Progenitor cell of endocrine pancreas (in vitro differentiated cells): ENCODE measurements at regions not wholly inside any gene's neighbourhood (a gene's known extent, or its start where the extent isn't known, plus 50 kb on each side); places are given as distances from the start of the nearest gene placed in this dataset.
A peak's percentile ranks its signal among the peaks of the same experiment; 100 is the strongest.

Source experiments
- DNase-seq: peaks from one replicate; pipeline ENCODE4 v3.0.0; 2021; ENCODE audit warnings: low spot score; ENCODE audit not compliant: unreplicated experiment
- H3K27ac Mint-ChIP-seq: 2 replicates; pipeline ENCODE4 v1.8.0; 2021; ENCODE audit warnings: mild to moderate bottlenecking, moderate library complexity, mixed read lengths
- H3K27me3 Mint-ChIP-seq: 2 replicates; pipeline ENCODE4 v1.8.0; 2021; ENCODE audit warnings: mixed read lengths
- H3K36me3 Mint-ChIP-seq: 2 replicates; pipeline ENCODE4 v1.8.0; 2022; ENCODE audit warnings: mixed read lengths; ENCODE audit not compliant: insufficient read depth
- H3K4me1 Mint-ChIP-seq: 2 replicates; pipeline ENCODE4 v1.8.0; 2021; ENCODE audit warnings: low read depth, mixed read lengths
- H3K4me3 Mint-ChIP-seq: 2 replicates; pipeline ENCODE4 v1.8.0; 2021; ENCODE audit warnings: low read depth, mild to moderate bottlenecking, moderate library complexity, mixed read lengths
- H3K9me3 Mint-ChIP-seq: 2 replicates; pipeline ENCODE4 v1.8.0; 2021; ENCODE audit warnings: low read depth, mixed read lengths
- TF ChIP-seq, protein P1 (sequence below): fragments of 200-600 bp; sonication (generic); IDR thresholded peaks from one replicate; pipeline ENCODE4 v1.5.0; 2021; ENCODE audit warnings: antibody characterized with exemption, mild to moderate bottlenecking; ENCODE audit not compliant: unreplicated experiment

DNA sequence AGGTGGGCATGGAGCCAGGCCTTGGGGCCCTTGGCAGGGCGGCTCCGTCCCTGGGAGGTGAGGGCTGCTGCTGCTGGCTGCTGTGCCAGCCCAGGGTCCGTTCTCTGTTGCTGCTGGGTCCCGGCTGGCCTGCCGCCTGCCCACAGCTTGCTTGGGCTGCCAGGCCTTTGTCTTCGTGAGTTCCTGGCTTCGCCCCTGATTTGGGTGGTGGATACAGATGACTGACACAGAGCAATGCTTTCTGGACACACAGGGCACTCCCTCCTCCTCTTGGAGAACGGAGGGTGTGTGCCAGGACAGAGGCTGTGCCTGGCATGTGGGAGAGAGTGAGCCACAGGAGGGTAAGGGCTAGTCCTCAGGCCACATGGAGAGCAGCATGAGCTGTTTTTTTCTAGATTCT lies 166.1 kb downstream of the MACROH2A1 start:
- no peaks in the 10 kb centered on the region for H3K36me3 Mint-ChIP-seq
- H3K4me1 Mint-ChIP-seq, result peaks cover 5% of the 10 kb centered on the region
- peaks cover 22% of the 10 kb centered on the region for H3K27me3 Mint-ChIP-seq
- TF ChIP-seq, protein P1, sequence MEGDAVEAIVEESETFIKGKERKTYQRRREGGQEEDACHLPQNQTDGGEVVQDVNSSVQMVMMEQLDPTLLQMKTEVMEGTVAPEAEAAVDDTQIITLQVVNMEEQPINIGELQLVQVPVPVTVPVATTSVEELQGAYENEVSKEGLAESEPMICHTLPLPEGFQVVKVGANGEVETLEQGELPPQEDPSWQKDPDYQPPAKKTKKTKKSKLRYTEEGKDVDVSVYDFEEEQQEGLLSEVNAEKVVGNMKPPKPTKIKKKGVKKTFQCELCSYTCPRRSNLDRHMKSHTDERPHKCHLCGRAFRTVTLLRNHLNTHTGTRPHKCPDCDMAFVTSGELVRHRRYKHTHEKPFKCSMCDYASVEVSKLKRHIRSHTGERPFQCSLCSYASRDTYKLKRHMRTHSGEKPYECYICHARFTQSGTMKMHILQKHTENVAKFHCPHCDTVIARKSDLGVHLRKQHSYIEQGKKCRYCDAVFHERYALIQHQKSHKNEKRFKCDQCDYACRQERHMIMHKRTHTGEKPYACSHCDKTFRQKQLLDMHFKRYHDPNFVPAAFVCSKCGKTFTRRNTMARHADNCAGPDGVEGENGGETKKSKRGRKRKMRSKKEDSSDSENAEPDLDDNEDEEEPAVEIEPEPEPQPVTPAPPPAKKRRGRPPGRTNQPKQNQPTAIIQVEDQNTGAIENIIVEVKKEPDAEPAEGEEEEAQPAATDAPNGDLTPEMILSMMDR, result no peak
- no peak overlapping the region for H3K27ac Mint-ChIP-seq
- DNase-seq, result no peak
- no peak overlapping the region for H3K4me3 Mint-ChIP-seq
- no peaks in the 10 kb centered on the region for H3K9me3 Mint-ChIP-seq

- H3K27me3 Mint-ChIP-seq, result peaks cover 23% of the 10 kb centered on the region
- no peak overlapping the region for H3K27ac Mint-ChIP-seq
Observed at GRCh38 chr5:135231289-135231688, 167.7 kb downstream of the MACROH2A1 start.

DNA sequence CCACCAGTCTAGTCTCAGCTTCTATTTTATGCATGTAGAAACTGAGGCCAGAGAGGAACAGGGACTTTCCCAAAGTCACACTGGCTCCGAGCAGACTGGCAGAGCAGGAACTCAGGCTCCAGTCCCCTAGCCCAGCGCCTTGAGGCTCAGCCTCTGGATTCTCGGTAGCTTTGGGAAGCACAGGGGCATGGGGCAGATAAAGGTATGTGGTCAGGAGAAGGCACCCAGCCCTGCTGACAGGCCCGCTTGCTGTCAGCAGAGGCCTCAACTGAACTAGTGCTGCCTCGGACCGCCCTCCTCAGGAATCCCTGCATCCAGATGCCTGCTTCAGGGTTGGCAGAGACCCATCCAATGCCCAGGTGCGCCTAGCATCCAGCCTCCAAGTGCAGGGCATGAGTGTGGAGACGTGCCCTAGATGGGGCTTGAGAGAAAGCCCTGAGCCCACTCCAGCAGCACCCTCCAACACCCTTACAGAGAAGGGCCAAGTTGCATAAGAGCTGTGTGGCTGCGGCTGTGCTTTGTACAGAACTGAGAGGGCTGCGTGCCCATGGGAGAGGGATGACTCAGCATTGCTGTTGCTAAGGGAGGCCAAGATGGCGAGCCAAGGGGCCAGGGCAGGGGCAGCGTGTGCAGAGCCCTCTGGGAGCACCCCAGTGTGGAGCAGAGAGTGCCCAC lies 168.6 kb downstream of the MACROH2A1 start:
- Mint-ChIP-seq H3K27ac (no peak overlapping the region), H3K36me3 (no peaks in the 10 kb centered on the region), H3K4me3 (no peak overlapping the region), H3K27me3 (peaks cover 22% of the 10 kb centered on the region), H3K4me1 (peaks cover 5% of the 10 kb centered on the region), H3K9me3 (no peaks in the 10 kb centered on the region)
- TF ChIP-seq, protein P1, result no peak
- no peak for DNase-seq

More at GRCh38 chr5:135231289-135231688, 167.7 kb downstream of the MACROH2A1 start:
- TF ChIP-seq, protein P1, result no peak
- no peak for DNase-seq
- Mint-ChIP-seq H3K4me3 (no peak overlapping the region), H3K36me3 (no peaks in the 10 kb centered on the region), H3K9me3 (no peaks in the 10 kb centered on the region), H3K4me1 (peaks cover 5% of the 10 kb centered on the region)

GRCh38 chr5:135229679-135230132 lies 169.3 kb downstream of the MACROH2A1 start:
- Mint-ChIP-seq H3K4me3 (no peak overlapping the region), H3K27me3 (peaks cover 29% of the 10 kb centered on the region), H3K4me1 (peaks cover 5% of the 10 kb centered on the region), H3K9me3 (no peaks in the 10 kb centered on the region), H3K27ac (peak overlapping the region; percentile 63), H3K36me3 (no peaks in the 10 kb centered on the region)
- TF ChIP-seq, protein P1, result no peak
- DNase-seq, result no peak

- TF ChIP-seq, protein P1, result no peak
- peaks cover 30% of the 10 kb centered on the region for H3K27me3 Mint-ChIP-seq
- DNase-seq, result no peak
- H3K36me3 Mint-ChIP-seq, result no peaks in the 10 kb centered on the region
- H3K9me3 Mint-ChIP-seq, result no peaks in the 10 kb centered on the region
- no peak overlapping the region for H3K4me3 Mint-ChIP-seq
- no peak overlapping the region for H3K27ac Mint-ChIP-seq
- H3K4me1 Mint-ChIP-seq, result peaks cover 5% of the 10 kb centered on the region
Observed at GRCh38 chr5:135229122-135229521, 169.9 kb downstream of the MACROH2A1 start.
